ENCODE measurements at regions not wholly inside any gene's neighbourhood (a gene's known extent, or its start where the extent isn't known, plus 50 kb on each side); places are given as distances from the start of the nearest gene placed in this dataset.

GRCh38 chr15:77727635-77728304, 95.1 kb upstream of the LINGO1 start:
- H3K27ac ChIP-seq: no peak overlapping the region

GRCh38 chr15:77724715-77725114, 92.0 kb upstream of the LINGO1 start:
- Histone ChIP-seq H3K27ac (no peak overlapping the region), H3K4me3 (no peak overlapping the region)

More at GRCh38 chr15:77727635-77728304, 95.1 kb upstream of the LINGO1 start:
- no peak overlapping the region for H3K4me3 ChIP-seq

GRCh38 chr15:77723756-77724155, 91.0 kb upstream of the LINGO1 start:
- Histone ChIP-seq H3K4me3 (no peak overlapping the region), H3K27ac (no peak overlapping the region)

- Histone ChIP-seq H3K27ac (no peak overlapping the region), H3K4me3 (no peak overlapping the region)
These were observed 90.2 kb upstream of the LINGO1 start for GRCh38 chr15:77722759-77723460.

GRCh38 chr15:77721963-77722362, 89.3 kb upstream of the LINGO1 start:
- Histone ChIP-seq H3K27ac (no peak overlapping the region), H3K4me3 (no peak overlapping the region)

- no peak overlapping the region for H3K27ac ChIP-seq
- H3K4me3 ChIP-seq: no peak overlapping the region
These were observed 87.9 kb upstream of the LINGO1 start for GRCh38 chr15:77720655-77721054.

GRCh38 chr15:77720173-77720572, 87.5 kb upstream of the LINGO1 start:
- no peak overlapping the region for H3K27ac ChIP-seq
- H3K4me3 ChIP-seq: no peak overlapping the region

- Histone ChIP-seq H3K4me3 (no peak overlapping the region), H3K27ac (no peak overlapping the region)
These were observed 86.7 kb upstream of the LINGO1 start for GRCh38 chr15:77719450-77719849.

GRCh38 chr15:77717333-77717990, 84.8 kb upstream of the LINGO1 start:
- H3K4me3 ChIP-seq: no peak overlapping the region
- H3K27ac ChIP-seq: peak overlapping the region in 1 of 21 experiments; percentile 48

- Histone ChIP-seq H3K4me3 (no peak overlapping the region), H3K27ac (peak overlapping the region in 1 of 21 experiments; percentile 48)
These were observed 84.1 kb upstream of the LINGO1 start for GRCh38 chr15:77716632-77717332.

- Histone ChIP-seq H3K27ac (no peak overlapping the region), H3K4me3 (no peak overlapping the region)
These were observed 83.1 kb upstream of the LINGO1 start for GRCh38 chr15:77715860-77716259.

- Histone ChIP-seq H3K4me3 (no peak overlapping the region), H3K27ac (no peak overlapping the region)
These were observed 82.3 kb upstream of the LINGO1 start for GRCh38 chr15:77715051-77715450.

GRCh38 chr15:77714555-77714954, 81.8 kb upstream of the LINGO1 start:
- H3K27ac ChIP-seq: no peak overlapping the region

GRCh38 chr15:77714023-77714422, 81.3 kb upstream of the LINGO1 start:
- no peak overlapping the region for H3K4me3 ChIP-seq
- H3K27ac ChIP-seq: no peak overlapping the region

More at GRCh38 chr15:77714555-77714954, 81.8 kb upstream of the LINGO1 start:
- H3K4me3 ChIP-seq: no peak overlapping the region

GRCh38 chr15:77713281-77713680, 80.6 kb upstream of the LINGO1 start:
- no peak overlapping the region for H3K27ac ChIP-seq
- H3K4me3 ChIP-seq: no peak overlapping the region

GRCh38 chr15:77712438-77712837, 79.7 kb upstream of the LINGO1 start:
- Histone ChIP-seq H3K4me3 (no peak overlapping the region), H3K27ac (no peak overlapping the region)

GRCh38 chr15:77710637-77711036, 77.9 kb upstream of the LINGO1 start:
- H3K4me3 ChIP-seq: no peak overlapping the region
- peak overlapping the region in 1 of 21 experiments; percentile 78 for H3K27ac ChIP-seq

- Histone ChIP-seq H3K4me3 (no peak overlapping the region), H3K27ac (peak overlapping the region in 1 of 21 experiments; percentile 78)
These were observed 77.5 kb upstream of the LINGO1 start for GRCh38 chr15:77710206-77710605.

GRCh38 chr15:77709135-77709886, 76.6 kb upstream of the LINGO1 start:
- Histone ChIP-seq H3K27ac (peak overlapping the region in 1 of 21 experiments; percentile 78), H3K4me3 (no peak overlapping the region)
